GM12878 (cell line): ENCODE measurements at regions not wholly inside any gene's neighbourhood (a gene's known extent, or its start where the extent isn't known, plus 50 kb on each side); places are given as distances from the start of the nearest gene placed in this dataset.

Experiments
- ATAC-seq: fragments of 200-7000 bp; cut with Tn5 transposase; 3 replicates; pipeline ENCODE4 v1.9.1; 2020; ENCODE audit warnings: mild to moderate bottlenecking, moderate library complexity
- BruUV-seq: library from RNA; stranded (reverse); fragments of 400-500 nt; replicated peaks from 2 replicates; lab custom pipeline; 2021; lab: Mats Ljungman, UMichigan
- CTCF ChIA-PET: fragments of 300-600 bp; sonication (Branson Sonifier 250); formaldehyde crosslinking; extraction: SDS; loops from one replicate; lab custom pipeline; 2021; ENCODE audit warnings: inconsistent platforms; lab: Yijun Ruan, JAX
- POLR2A ChIA-PET: fragments of 350-600 bp; formaldehyde crosslinking; extraction: SDS; loops from one replicate; lab custom pipeline; 2021; ENCODE audit warnings: inconsistent platforms; lab: Charles Lee
- RAD21 ChIA-PET: fragments of 300-600 bp; sonication (Branson Sonifier 250); formaldehyde crosslinking; loops from one replicate; lab custom pipeline; 2023; ENCODE audit warnings: antibody characterized with exemption; ENCODE audit not compliant: unreplicated experiment; lab: Charles Lee
- SMC1A ChIA-PET: fragments of 300-600 bp; sonication (Branson Sonifier 250); formaldehyde crosslinking; loops from one replicate; lab custom pipeline; 2023; ENCODE audit not compliant: unreplicated experiment, uncharacterized antibody; lab: Charles Lee
- DNase-seq: peaks from one replicate; pipeline ENCODE4 v3.0.0-alpha.2; 2011; ENCODE audit warnings: low read depth, low spot score
- FAIRE-seq: peaks from 3 replicates; lab custom pipeline; 2011; peaks lifted over from hg19 to GRCh38; lab: Jason Lieb, UNC
- H2AFZ ChIP-seq: 2 replicates; pipeline ENCODE4 v1.6.0; 2011; ENCODE audit warnings: low read depth, low read length, control low read depth; ENCODE audit not compliant: control insufficient read depth
- H3K27ac ChIP-seq: 2 replicates; pipeline ENCODE4 v1.5.1; 2011; ENCODE audit warnings: control low read depth; ENCODE audit not compliant: control insufficient read depth, insufficient read depth
- H3K27me3 ChIP-seq, 2 experiments: replicated peaks in 1 of 2; 2 replicates each; pipeline versions ENCODE4 v1.6.0 to v1.6.1; 2011; ENCODE audit warnings: low read length in 1 of 2; ENCODE audit not compliant: control insufficient read depth in 2 of 2, insufficient read depth in 2 of 2
- H3K36me3 ChIP-seq, 2 experiments: 2 replicates each; pipeline ENCODE4 v1.5.1; 2011; ENCODE audit warnings: low read length in 1 of 2; ENCODE audit not compliant: control insufficient read depth in 2 of 2, insufficient read depth in 2 of 2
- H3K4me1 ChIP-seq: 2 replicates; pipeline ENCODE4 v1.6.1; 2011; ENCODE audit warnings: mild to moderate bottlenecking, low read length, moderate library complexity, mixed read lengths; ENCODE audit not compliant: control insufficient read depth, insufficient read depth
- H3K4me2 ChIP-seq: 2 replicates; pipeline ENCODE4 v1.6.0; 2011; ENCODE audit warnings: control low read depth; ENCODE audit not compliant: control insufficient read depth, insufficient read depth
- H3K4me3 ChIP-seq: fragments of 200-600 bp; sonication (generic); 2 replicates; pipeline ENCODE4 v1.5.1; 2016
- H3K79me2 ChIP-seq: 2 replicates; pipeline ENCODE4 v1.6.0; 2011; ENCODE audit warnings: low read length; ENCODE audit not compliant: control insufficient read depth, insufficient read depth
- H3K9ac ChIP-seq: 2 replicates; pipeline ENCODE4 v1.8.0; 2011; ENCODE audit warnings: low read length, control low read depth, mixed read lengths; ENCODE audit not compliant: control insufficient read depth, insufficient read depth
- H3K9me3 ChIP-seq: replicated peaks from 3 replicates; pipeline ENCODE4 v1.5.1; 2011; ENCODE audit warnings: mild to moderate bottlenecking, low read length; ENCODE audit not compliant: control insufficient read depth, insufficient read depth
- H4K20me1 ChIP-seq: 2 replicates; pipeline ENCODE4 v1.6.0; 2011; ENCODE audit not compliant: control insufficient read depth, insufficient read depth
- BCL3 ChIP-seq: IDR thresholded peaks from 2 replicates; pipeline ENCODE4 v1.6.1; 2011; ENCODE audit warnings: borderline replicate concordance, low read depth, mild to moderate bottlenecking, moderate library complexity, low read length; ENCODE audit not compliant: insufficient read depth, poor library complexity, severe bottlenecking
- CEBPB ChIP-seq, 2 experiments: fragments of 150-350 bp in 1 of 2; IDR thresholded peaks; 2 replicates each; pipeline ENCODE4 v1.6.1; 2012 to 2014; ENCODE audit warnings: low read depth in 2 of 2, low read length in 2 of 2, borderline replicate concordance in 1 of 2, inconsistent platforms in 1 of 2
- HCFC1 ChIP-seq: fragments of 150-350 bp; IDR thresholded peaks from 2 replicates; pipeline ENCODE4 v1.6.1; 2014; ENCODE audit warnings: low read length
- HDGF ChIP-seq: fragments of 450-650 bp; IDR thresholded peaks from 2 replicates; pipeline ENCODE4 v1.6.1; 2016; ENCODE audit warnings: antibody characterized with exemption
- POU2F2 ChIP-seq: IDR thresholded peaks from 3 replicates; pipeline ENCODE4 v1.6.1; 2011; ENCODE audit warnings: low read depth, mild to moderate bottlenecking, low read length, borderline replicate concordance
- RAD21 ChIP-seq: IDR thresholded peaks from 2 replicates; pipeline ENCODE4 v1.6.1; 2011; ENCODE audit warnings: mild to moderate bottlenecking, low read depth, low read length, moderate library complexity; ENCODE audit not compliant: insufficient read depth
- RB1 ChIP-seq: fragments of 450-650 bp; formaldehyde crosslinking; IDR thresholded peaks from 2 replicates; pipeline ENCODE4 v1.6.1; 2017; ENCODE audit warnings: mild to moderate bottlenecking, borderline replicate concordance
- STAT1 ChIP-seq: fragments of 450-650 bp; conservative IDR thresholded peaks from 2 replicates; pipeline ENCODE4 v1.6.1; 2014; ENCODE audit warnings: antibody characterized with exemption, mild to moderate bottlenecking
- SUZ12 ChIP-seq: fragments of 200-600 bp; sonication (generic); IDR thresholded peaks from one replicate; pipeline ENCODE4 v1.6.1; 2018; ENCODE audit warnings: antibody characterized with exemption, mild to moderate bottlenecking; ENCODE audit not compliant: unreplicated experiment
- YY1 ChIP-seq: IDR thresholded peaks from 2 replicates; pipeline ENCODE4 v1.6.1; 2011; ENCODE audit warnings: low read depth, mild to moderate bottlenecking, low read length
- ZBED1 ChIP-seq: IDR thresholded peaks from 2 replicates; pipeline ENCODE4 v1.6.1; 2016; ENCODE audit warnings: borderline replicate concordance
- ZBTB33 ChIP-seq: fragments of 450-650 bp; IDR thresholded peaks from 2 replicates; pipeline ENCODE4 v1.6.1; 2017; ENCODE audit warnings: mild to moderate bottlenecking
- ZBTB40 ChIP-seq: fragments of 450-650 bp; IDR thresholded peaks from 2 replicates; pipeline ENCODE4 v1.6.1; 2016; ENCODE audit warnings: mild to moderate bottlenecking, moderate library complexity, borderline replicate concordance
- WGBS: methylation state at CpG from one replicate; pipeline ENCODE4 v1.1.6; 2016; ENCODE audit warnings: low lambda C conversion rate; ENCODE audit not compliant: insufficient replicate concordance, insufficient coverage; ENCODE audit errors: missing lambda C conversion rate; 5-methylcytosine and 5-hydroxymethylcytosine counted together
- in situ Hi-C: fragments of 300-500 bp; cut with MboI; formaldehyde crosslinking; loops from 9 replicates; pipeline ENCODE4 v1.14.3; 2018; ENCODE audit warnings: mixed read lengths
- intact Hi-C: fragments of 100-400 bp; cut with micrococcal nuclease; formaldehyde crosslinking; loops from one replicate; pipeline ENCODE4 v1.14.2; 2022; ENCODE audit not compliant: unreplicated experiment

- TF ChIP-seq ZBTB40 = peak; percentile 62; the same call in 1 of the 2 replicates
- no peak for TF ChIP-seq HCFC1
Observed at GRCh38 chr15:96041982-96042733, 288.3 kb upstream of the NR2F2 start (continued).

- Histone ChIP-seq H3K27ac (peak overlapping the region; percentile 69), H3K4me1 (peaks cover 39% of the 10 kb centered on the region), H4K20me1 (no peaks in the 10 kb centered on the region), H2AFZ (no peak overlapping the region), H3K4me3 (no peak overlapping the region; the same call in 1 of the 2 replicates), H3K79me2 (no peaks in the 10 kb centered on the region), H3K9ac (no peak overlapping the region), H3K27me3 (no peaks in the 10 kb centered on the region), H3K36me3 (no peaks in the 10 kb centered on the region), H3K4me2 (peak overlapping the region; percentile 45), H3K9me3 (peaks cover 2% of the 10 kb centered on the region; the same call in 2 of the 3 replicates)
- CTCF ChIA-PET = interaction anchor here (0.9 kb wide), 1 partner anchor 16 kb away, joined by 3 read pairs; no protein-coding TSS in a partner anchor
- intact Hi-C loops (loop anchor here (2.0 to 5.0 kb wide), 5 partner anchors 52 to 305 kb away; no protein-coding TSS in a partner anchor), in situ Hi-C loops (no loop called here)
- POLR2A ChIA-PET = interaction anchor here (0.8 to 2.4 kb wide), 3 partner anchors 10 to 15 kb away, joined by 4 to 8 read pairs (median 5); no protein-coding TSS in a partner anchor
- FAIRE-seq = peak; percentile 54
- DNase-seq = peak; percentile 77
- peak; percentile 78 for ATAC-seq
- BruUV-seq = no TSS peak
- 1% methylated on average over 8 of the region's 8 CpGs for WGBS
- SMC1A ChIA-PET = interaction anchor here (0.7 to 2.3 kb wide), 14 partner anchors 10 to 284 kb away, joined by 3 to 10 read pairs (median 3); no protein-coding TSS in a partner anchor
- RAD21 ChIA-PET = interaction anchor here (0.7 to 1.9 kb wide), 10 partner anchors 10 to 307 kb away, joined by 3 to 9 read pairs (median 4); no protein-coding TSS in a partner anchor
- TF ChIP-seq BCL3 (peak; percentile 56), RAD21 (peak; percentile 19; the same call in 1 of the 2 replicates), CEBPB (IDR thresholded peaks at IDR 0.05; ENCODE audit: borderline replicate concordance in 1 of 2, low read depth in 2 of 2, low read length in 2 of 2) (no peak; a peak in 1 of 4 replicates), STAT1 (no peak), SUZ12 (no peak), HDGF (no peak), POU2F2 (peak; percentile 35; the same call in 1 of the 3 replicates), RB1 (no peak), ZBED1 (no peak), ZBTB33 (no peak), YY1 (peak; percentile 39; the same call in 1 of the 2 replicates)
Observed at GRCh38 chr15:96042734-96043224, 287.7 kb upstream of the NR2F2 start.
